Parathyroid adenoma (tissue), 2 donors: ENCODE measurements at regions not wholly inside any gene's neighbourhood (a gene's known extent, or its start where the extent isn't known, plus 50 kb on each side); places are given as distances from the start of the nearest gene placed in this dataset.
"Not testable (repeated sequence)": the region's sequence is repeated elsewhere in the genome, so short reads cannot be mapped to it uniquely, and the experiment has no call there.

ENCODE experiments used
- H2AFZ ChIP-seq: fragments of 300-600 bp; sonication (generic); one replicate; pipeline ENCODE4 v1.7.0; 2017; ENCODE audit warnings: antibody characterized with exemption, mild to moderate bottlenecking
- H3K27ac ChIP-seq: fragments of 300-600 bp; sonication (generic); one replicate; pipeline ENCODE4 v1.7.0; 2017
- H3K27me3 ChIP-seq: fragments of 300-600 bp; sonication (generic); one replicate; pipeline ENCODE4 v1.7.0; 2017; ENCODE audit warnings: low read length; ENCODE audit not compliant: control insufficient read depth, insufficient read depth
- H3K36me3 ChIP-seq: fragments of 300-600 bp; sonication (generic); one replicate; pipeline ENCODE4 v1.7.0; 2017; ENCODE audit warnings: low read length; ENCODE audit not compliant: control insufficient read depth, insufficient read depth
- H3K4me1 ChIP-seq: fragments of 300-600 bp; sonication (generic); one replicate; pipeline ENCODE4 v1.7.0; 2017; ENCODE audit warnings: control low read depth
- H3K4me2 ChIP-seq: fragments of 300-600 bp; sonication (generic); one replicate; pipeline ENCODE4 v1.7.0; 2017; ENCODE audit warnings: low read length
- H3K4me3 ChIP-seq: fragments of 300-600 bp; sonication (generic); one replicate; pipeline ENCODE4 v1.7.0; 2017; ENCODE audit warnings: low read depth, low read length
- H3K79me2 ChIP-seq: fragments of 300-600 bp; sonication (generic); one replicate; pipeline ENCODE4 v1.7.0; 2017; ENCODE audit warnings: control low read depth
- H3K9ac ChIP-seq: fragments of 300-600 bp; sonication (generic); one replicate; pipeline ENCODE4 v1.7.0; 2017; ENCODE audit warnings: mild to moderate bottlenecking
- H3K9me3 ChIP-seq: fragments of 300-600 bp; sonication (generic); one replicate; pipeline ENCODE4 v1.7.0; 2017; ENCODE audit warnings: low read length; ENCODE audit not compliant: control insufficient read depth
- TF ChIP-seq, protein P1 (sequence below): fragments of 300-600 bp; sonication (generic); IDR thresholded peaks from one replicate; pipeline ENCODE4 v1.7.0; 2017; ENCODE audit warnings: antibody characterized with exemption, mild to moderate bottlenecking
- donor health status: primary hyperparathyroidism.

DNA sequence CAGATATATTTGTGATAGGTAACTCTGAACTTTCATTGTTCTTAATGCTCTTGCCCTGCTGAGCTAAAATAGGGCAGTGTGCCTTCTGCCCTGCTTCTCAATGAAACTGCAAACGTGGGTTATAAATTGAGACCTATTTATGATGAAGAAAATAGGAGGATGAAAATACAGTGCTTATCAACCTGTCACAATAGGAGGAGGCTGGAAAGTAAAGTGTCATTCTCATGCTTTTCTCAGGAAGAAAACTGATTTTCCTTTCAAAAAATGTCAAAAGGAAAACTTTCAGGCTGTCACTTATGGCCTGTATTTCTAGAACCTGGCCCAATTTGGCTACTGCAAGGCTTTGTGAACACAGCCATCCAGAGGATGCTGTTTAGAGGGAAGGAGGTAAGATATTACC, 130.3 kb upstream of the TUSC1 start:
- no peak overlapping the region for H3K4me3 ChIP-seq
- H2AFZ ChIP-seq: no peak overlapping the region
- H3K27ac ChIP-seq: no peak overlapping the region
- TF ChIP-seq, protein P1, sequence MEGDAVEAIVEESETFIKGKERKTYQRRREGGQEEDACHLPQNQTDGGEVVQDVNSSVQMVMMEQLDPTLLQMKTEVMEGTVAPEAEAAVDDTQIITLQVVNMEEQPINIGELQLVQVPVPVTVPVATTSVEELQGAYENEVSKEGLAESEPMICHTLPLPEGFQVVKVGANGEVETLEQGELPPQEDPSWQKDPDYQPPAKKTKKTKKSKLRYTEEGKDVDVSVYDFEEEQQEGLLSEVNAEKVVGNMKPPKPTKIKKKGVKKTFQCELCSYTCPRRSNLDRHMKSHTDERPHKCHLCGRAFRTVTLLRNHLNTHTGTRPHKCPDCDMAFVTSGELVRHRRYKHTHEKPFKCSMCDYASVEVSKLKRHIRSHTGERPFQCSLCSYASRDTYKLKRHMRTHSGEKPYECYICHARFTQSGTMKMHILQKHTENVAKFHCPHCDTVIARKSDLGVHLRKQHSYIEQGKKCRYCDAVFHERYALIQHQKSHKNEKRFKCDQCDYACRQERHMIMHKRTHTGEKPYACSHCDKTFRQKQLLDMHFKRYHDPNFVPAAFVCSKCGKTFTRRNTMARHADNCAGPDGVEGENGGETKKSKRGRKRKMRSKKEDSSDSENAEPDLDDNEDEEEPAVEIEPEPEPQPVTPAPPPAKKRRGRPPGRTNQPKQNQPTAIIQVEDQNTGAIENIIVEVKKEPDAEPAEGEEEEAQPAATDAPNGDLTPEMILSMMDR: no peak
- H3K9me3 ChIP-seq: no peaks in the 10 kb centered on the region
- H3K4me2 ChIP-seq: no peak overlapping the region
- no peaks in the 10 kb centered on the region for H3K79me2 ChIP-seq
- H3K36me3 ChIP-seq: no peaks in the 10 kb centered on the region
- no peaks in the 10 kb centered on the region for H3K4me1 ChIP-seq
- H3K27me3 ChIP-seq: no peaks in the 10 kb centered on the region
- H3K9ac ChIP-seq: no peak overlapping the region

DNA sequence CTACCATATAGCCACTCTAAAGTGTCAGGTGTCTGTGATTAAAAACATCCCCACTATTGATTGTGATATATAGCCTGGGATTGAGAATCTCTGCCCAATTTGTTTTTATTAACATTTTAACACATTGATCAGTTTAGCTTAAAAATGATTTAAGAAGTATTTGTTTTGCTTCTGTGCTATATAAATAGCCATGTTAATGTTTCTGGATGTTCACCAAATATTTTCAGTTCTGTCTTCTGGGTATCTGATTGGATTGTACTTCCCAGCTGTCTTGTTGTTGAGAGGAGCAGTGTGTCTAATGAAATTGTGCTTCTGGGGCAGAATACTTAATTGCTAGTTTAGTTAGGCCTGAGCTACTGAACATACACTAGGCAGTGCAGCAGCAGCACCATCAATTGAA, 126.6 kb upstream of the TUSC1 start:
- TF ChIP-seq, protein P1: no peak
- Histone ChIP-seq H3K9me3 (no peaks in the 10 kb centered on the region), H2AFZ (no peak overlapping the region), H3K4me2 (no peak overlapping the region), H3K79me2 (no peaks in the 10 kb centered on the region), H3K27ac (no peak overlapping the region), H3K27me3 (no peaks in the 10 kb centered on the region), H3K4me3 (no peak overlapping the region), H3K36me3 (no peaks in the 10 kb centered on the region), H3K9ac (no peak overlapping the region), H3K4me1 (no peaks in the 10 kb centered on the region)

DNA sequence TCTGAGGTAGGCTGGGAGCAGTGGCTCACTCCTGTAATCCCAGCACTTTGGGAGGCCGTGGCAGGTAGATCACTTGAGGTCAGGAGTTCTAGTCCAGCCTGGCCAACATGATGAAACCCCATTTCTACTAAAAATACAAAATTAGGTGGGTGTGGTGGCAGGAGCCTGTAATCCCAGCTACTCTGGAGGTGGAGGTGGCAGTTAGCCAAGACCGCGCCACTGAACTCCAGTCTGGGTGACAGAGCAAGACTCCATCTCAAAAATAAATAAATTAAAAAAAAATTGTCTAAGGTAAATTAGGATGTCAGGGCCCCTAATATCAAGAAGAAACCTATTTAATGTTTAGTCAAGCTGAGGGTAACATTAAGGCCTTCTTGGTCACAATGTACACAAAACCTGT, 123.7 kb upstream of the TUSC1 start:
- not testable (repeated sequence) for H3K9me3 ChIP-seq, H3K27ac ChIP-seq

DNA sequence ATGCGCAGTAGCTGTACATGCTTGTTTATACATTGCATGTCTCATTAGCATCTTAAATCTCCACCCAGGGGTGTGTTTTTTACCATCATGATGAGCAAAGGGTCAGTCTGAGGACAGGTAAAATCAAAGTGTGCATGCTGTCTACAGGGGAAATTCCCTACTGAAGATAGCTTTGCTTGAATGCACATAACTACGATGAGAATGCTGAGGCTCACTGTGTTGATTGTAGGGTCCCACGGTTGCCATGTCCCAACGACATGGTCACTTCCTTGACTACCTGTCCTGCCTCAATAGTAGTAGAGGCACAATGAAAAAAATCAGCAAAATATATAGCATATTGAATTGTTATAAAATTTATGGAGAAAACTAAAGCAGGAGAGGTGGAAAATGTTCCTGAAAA, 95.6 kb upstream of the TUSC1 start:
- no peak overlapping the region for H3K4me2 ChIP-seq
- no peaks in the 10 kb centered on the region for H3K79me2 ChIP-seq
- no peak overlapping the region for H3K4me3 ChIP-seq
- no peaks in the 10 kb centered on the region for H3K9me3 ChIP-seq
- H3K27ac ChIP-seq: no peak overlapping the region
- H3K36me3 ChIP-seq: no peaks in the 10 kb centered on the region
- no peak overlapping the region for H2AFZ ChIP-seq
- H3K9ac ChIP-seq: no peak overlapping the region
- TF ChIP-seq, protein P1: no peak
- no peaks in the 10 kb centered on the region for H3K27me3 ChIP-seq
- no peaks in the 10 kb centered on the region for H3K4me1 ChIP-seq

More for the DNA sequence above, 123.7 kb upstream of the TUSC1 start:
- H3K36me3 ChIP-seq, H3K9ac ChIP-seq, H3K79me2 ChIP-seq, H3K4me2 ChIP-seq, H3K4me3 ChIP-seq, H2AFZ ChIP-seq, H3K4me1 ChIP-seq, H3K27me3 ChIP-seq: not testable (repeated sequence)

DNA sequence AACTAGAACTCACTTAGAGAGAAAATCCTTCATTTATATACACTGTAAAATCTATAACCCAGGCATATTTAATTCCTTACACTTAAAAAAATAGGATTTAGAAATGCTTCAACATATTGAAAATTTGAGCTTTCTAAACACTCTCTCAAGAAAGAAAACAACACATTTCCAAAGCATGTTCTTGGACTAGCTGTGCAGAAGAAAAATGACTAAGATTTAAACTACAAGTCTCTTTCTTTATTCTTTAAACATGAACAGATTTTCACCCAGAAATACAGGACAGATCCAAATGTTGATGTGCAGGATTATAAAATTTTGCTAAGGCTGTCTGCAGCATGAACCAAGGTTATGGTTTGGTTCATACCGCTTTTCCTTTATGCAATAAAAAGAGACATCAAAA, 77.7 kb upstream of the TUSC1 start:
- H3K9me3 ChIP-seq: no peaks in the 10 kb centered on the region
- no peak overlapping the region for H3K4me2 ChIP-seq
- H3K4me1 ChIP-seq: no peaks in the 10 kb centered on the region
- no peaks in the 10 kb centered on the region for H3K27me3 ChIP-seq
- H3K36me3 ChIP-seq: no peaks in the 10 kb centered on the region
- no peaks in the 10 kb centered on the region for H3K79me2 ChIP-seq
- H3K9ac ChIP-seq: no peak overlapping the region
- H3K4me3 ChIP-seq: no peak overlapping the region
- no peak overlapping the region for H3K27ac ChIP-seq
- TF ChIP-seq, protein P1: no peak
- H2AFZ ChIP-seq: no peak overlapping the region
